BJ (cell line): ENCODE measurements at regions not wholly inside any gene's neighbourhood (a gene's known extent, or its start where the extent isn't known, plus 50 kb on each side); places are given as distances from the start of the nearest gene placed in this dataset.

Source experiments
- CTCF ChIA-PET: fragments of 350-600 bp; formaldehyde crosslinking; extraction: SDS; loops from one replicate; lab custom pipeline; 2021; ENCODE audit warnings: antibody characterized with exemption, inconsistent platforms; lab: Yijun Ruan, JAX
- POLR2A ChIA-PET: fragments of 300-600 bp; sonication (Branson Sonifier 250); formaldehyde crosslinking; extraction: SDS; loops from one replicate; lab custom pipeline; 2021; ENCODE audit warnings: antibody characterized with exemption; lab: Charles Lee
- DNase-seq: peaks from one replicate; pipeline ENCODE4 v3.0.0-alpha.2; 2011; ENCODE audit warnings: low read depth
- H3K27me3 ChIP-seq: 2 replicates; pipeline ENCODE4 v1.6.0; 2011; ENCODE audit warnings: low read length; ENCODE audit not compliant: control insufficient read depth, insufficient read depth
- H3K36me3 ChIP-seq: 2 replicates; pipeline ENCODE4 v1.5.1; 2011; ENCODE audit warnings: low read length; ENCODE audit not compliant: control insufficient read depth, insufficient read depth
- H3K4me3 ChIP-seq: 2 replicates; pipeline ENCODE4 v1.5.1; 2011; ENCODE audit warnings: low read depth, mild to moderate bottlenecking, control low read depth, low read length
- TF ChIP-seq, protein P1 (sequence below): IDR thresholded peaks from 2 replicates; pipeline ENCODE4 v1.5.1; 2011; ENCODE audit warnings: low read depth, mild to moderate bottlenecking, control low read depth, inconsistent platforms, low read length, moderate library complexity; ENCODE audit not compliant: insufficient read depth

DNA sequence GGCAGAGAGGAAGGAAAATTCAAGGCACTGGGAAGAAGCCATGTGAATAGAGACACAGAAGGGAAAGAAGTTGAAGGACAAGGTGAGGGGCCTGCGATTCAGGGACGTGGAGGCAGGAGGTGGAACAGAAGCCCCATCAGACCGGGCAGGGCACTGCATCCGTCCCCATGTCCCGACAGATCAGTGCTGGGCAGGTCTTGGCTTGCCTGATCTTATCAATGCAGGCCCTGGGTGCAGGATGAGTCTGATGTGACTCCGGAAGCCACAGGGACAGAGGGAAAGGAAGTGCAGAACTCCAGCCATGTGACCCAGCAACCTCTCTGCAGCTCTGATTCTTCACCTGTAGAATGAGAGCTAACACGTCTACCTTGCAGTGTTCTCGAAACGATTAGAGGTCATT lies 136.2 kb upstream of the CTBP2 start:
- DNase-seq, result no peak
- Histone ChIP-seq H3K4me3 (no peak overlapping the region), H3K36me3 (no peaks in the 10 kb centered on the region), H3K27me3 (peaks cover 1% of the 10 kb centered on the region; the same call in 1 of the 2 replicates)
- CTCF ChIA-PET, result no interaction called here
- POLR2A ChIA-PET, result no interaction called here
- TF ChIP-seq, protein P1, sequence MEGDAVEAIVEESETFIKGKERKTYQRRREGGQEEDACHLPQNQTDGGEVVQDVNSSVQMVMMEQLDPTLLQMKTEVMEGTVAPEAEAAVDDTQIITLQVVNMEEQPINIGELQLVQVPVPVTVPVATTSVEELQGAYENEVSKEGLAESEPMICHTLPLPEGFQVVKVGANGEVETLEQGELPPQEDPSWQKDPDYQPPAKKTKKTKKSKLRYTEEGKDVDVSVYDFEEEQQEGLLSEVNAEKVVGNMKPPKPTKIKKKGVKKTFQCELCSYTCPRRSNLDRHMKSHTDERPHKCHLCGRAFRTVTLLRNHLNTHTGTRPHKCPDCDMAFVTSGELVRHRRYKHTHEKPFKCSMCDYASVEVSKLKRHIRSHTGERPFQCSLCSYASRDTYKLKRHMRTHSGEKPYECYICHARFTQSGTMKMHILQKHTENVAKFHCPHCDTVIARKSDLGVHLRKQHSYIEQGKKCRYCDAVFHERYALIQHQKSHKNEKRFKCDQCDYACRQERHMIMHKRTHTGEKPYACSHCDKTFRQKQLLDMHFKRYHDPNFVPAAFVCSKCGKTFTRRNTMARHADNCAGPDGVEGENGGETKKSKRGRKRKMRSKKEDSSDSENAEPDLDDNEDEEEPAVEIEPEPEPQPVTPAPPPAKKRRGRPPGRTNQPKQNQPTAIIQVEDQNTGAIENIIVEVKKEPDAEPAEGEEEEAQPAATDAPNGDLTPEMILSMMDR, result no peak

DNA sequence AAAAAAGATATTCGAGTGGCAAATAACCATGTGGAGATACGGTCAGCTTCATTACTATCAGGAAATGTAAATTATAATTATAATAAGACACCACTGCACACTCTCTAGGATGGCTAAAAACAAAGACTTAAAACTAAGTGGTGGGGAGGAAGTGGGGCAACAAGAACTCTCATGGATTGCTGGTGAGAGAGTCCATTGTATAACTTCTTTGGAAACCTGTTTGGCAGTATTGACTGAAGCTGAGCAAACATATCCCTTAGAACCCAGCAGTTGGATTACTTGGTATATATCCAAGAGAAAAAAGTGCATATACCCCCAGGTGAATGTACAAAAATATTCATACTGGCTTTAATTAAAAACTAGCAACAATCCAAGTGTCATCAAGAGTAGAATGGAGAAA lies 133.7 kb upstream of the CTBP2 start:
- Histone ChIP-seq H3K27me3 (peaks cover 1% of the 10 kb centered on the region), H3K36me3 (no peaks in the 10 kb centered on the region), H3K4me3 (no peak overlapping the region)
- TF ChIP-seq, protein P1, result no peak
- POLR2A ChIA-PET, result no interaction called here
- DNase-seq, result no peak
- CTCF ChIA-PET, result interaction anchor here (1.5 kb wide), 1 partner anchor 14 kb away, joined by 3 read pairs; no protein-coding TSS in a partner anchor

DNA sequence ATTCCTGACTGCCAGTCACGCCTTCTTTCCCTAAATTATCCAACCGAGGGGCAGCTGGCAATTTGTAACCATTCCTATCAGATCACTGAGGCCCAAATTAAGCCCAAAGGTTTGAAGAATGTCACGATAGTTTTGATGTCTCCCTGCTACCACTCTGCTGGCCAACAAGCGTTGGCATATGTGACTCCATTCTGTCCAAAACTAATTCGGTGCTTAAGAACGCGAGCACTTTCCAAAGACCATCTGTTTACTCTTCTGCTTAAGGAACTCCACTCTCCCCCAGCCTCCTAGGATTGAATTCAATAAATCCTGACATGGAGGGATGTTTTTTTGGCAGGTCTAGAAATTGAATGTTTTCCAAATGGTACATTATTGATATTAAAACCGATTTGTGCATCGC lies 131.5 kb upstream of the CTBP2 start:
- Histone ChIP-seq H3K36me3 (no peaks in the 10 kb centered on the region), H3K4me3 (no peak overlapping the region), H3K27me3 (peaks cover 1% of the 10 kb centered on the region)
- ChIA-PET POLR2A (no interaction called here), CTCF (no interaction called here)
- TF ChIP-seq, protein P1, result no peak
- DNase-seq, result no peak

DNA sequence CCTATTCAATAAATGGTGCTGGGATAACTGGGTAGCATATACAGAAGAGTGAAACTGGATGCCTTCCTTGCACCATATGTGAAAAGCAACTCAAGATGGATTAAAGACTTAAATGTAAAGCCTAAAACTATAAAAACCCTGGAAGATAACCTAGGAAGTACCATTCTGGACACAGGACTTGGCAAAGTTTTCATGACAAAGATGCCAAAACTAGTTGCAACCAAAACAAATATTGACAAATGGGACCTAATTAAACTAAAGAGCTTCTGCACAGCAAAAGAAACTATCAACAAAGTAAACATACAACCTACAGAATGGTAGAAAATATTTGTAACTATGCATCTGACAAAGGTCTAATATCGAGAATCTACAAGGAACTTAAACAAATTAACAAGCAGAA lies 129.1 kb upstream of the CTBP2 start:
- TF ChIP-seq, protein P1, result no peak
- no peak for DNase-seq
- ChIA-PET POLR2A (no interaction called here), CTCF (no interaction called here)
- no peak overlapping the region for H3K4me3 ChIP-seq
- H3K27me3 ChIP-seq, result peaks cover 1% of the 10 kb centered on the region; the same call in 1 of the 2 replicates
- H3K36me3 ChIP-seq, result no peaks in the 10 kb centered on the region

DNA sequence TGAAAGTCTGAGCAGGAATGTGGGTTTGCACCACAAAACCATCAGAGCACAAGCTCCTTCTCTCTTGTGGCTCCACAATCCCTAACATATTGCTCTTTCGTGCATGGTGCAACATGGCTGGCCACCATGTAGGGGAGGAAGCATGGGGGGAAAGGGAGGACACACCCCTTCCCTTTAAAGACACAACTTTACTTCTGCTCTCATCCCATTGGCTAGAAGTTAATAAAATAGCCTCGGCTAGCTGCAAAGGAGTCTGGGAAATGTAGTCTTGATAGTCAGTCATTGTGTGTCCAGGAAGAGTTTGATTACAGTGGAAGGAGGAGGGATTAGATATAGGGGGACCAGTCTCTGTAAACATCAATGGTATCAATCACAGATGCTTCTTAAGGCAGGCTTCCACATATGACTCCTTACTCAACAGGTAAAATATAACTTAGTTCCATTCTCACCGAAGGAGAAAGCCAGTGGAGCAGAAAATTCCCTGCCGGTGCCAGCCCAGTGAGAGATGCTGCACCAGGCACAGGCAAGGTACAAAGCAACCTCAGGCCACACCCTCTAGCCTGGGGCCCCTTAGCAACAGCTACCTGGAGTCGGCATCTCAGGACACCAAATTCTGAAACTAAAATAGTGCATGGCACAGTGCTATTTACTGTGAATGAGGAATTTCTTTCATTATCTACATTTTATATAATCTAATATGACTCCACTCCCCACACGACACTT lies 124.7 kb upstream of the CTBP2 start:
- TF ChIP-seq, protein P1, result no peak
- no peaks in the 10 kb centered on the region for H3K36me3 ChIP-seq
- ChIA-PET CTCF (no interaction called here), POLR2A (no interaction called here)
- no peak for DNase-seq
- 0 out of 2 replicates have a peak, but pooled peaks cover 1% of the 10 kb centered on the region for H3K27me3 ChIP-seq
- H3K4me3 ChIP-seq, result no peak overlapping the region
